ENCODE measurements at regions not wholly inside any gene's neighbourhood (a gene's known extent, or its start where the extent isn't known, plus 50 kb on each side); places are given as distances from the start of the nearest gene placed in this dataset.
A peak's percentile ranks its signal among the peaks of the same experiment; 100 is the strongest.

- TF ChIP-seq CTCF (IDR thresholded peaks at IDR 0.05) = peak; percentile 43 to 76 (median 60)
- TF ChIP-seq POLR2A (IDR thresholded peaks at IDR 0.05) = no peak
- Histone ChIP-seq H3K9me3 (no peaks in the 10 kb centered on the region), H3K36me3 (no peaks in the 10 kb centered on the region), H3K27me3 (peaks cover 0 to 40% (median 0%) of the 10 kb centered on the region in 4 donors), H3K4me3 (no peak overlapping the region), H3K27ac (no peak overlapping the region), H3K4me1 (peaks cover 0 to 22% (median 4%) of the 10 kb centered on the region in 3 donors)
- peak; percentile 1 for DNase-seq
- intact Hi-C loops (cut with DNase I) = no loop called here
- 30 to 31% methylated on average over 19 to 22 of the region's 26 CpGs for WGBS, 2 donors
Observed at GRCh38 chr10:6920072-6921019, 340.3 kb upstream of the PRKCQ start.

GRCh38 chr10:6919077-6919476 lies 339.0 kb upstream of the PRKCQ start:
- H3K27me3 ChIP-seq = peaks cover 0 to 52% (median 0%) of the 10 kb centered on the region in 4 donors
- no peak for DNase-seq
- TF ChIP-seq CTCF (IDR thresholded peaks at IDR 0.05) (no peak), POLR2A (IDR thresholded peaks at IDR 0.05) (no peak)
- no peaks in the 10 kb centered on the region for H3K9me3 ChIP-seq
- peaks cover 0 to 10% (median 0%) of the 10 kb centered on the region in 3 donors for H3K4me1 ChIP-seq
- no peak overlapping the region for H3K27ac ChIP-seq
- no peak overlapping the region for H3K4me3 ChIP-seq
- H3K36me3 ChIP-seq = no peaks in the 10 kb centered on the region
- 83 to 100% methylated on average over 2 of the region's 2 CpGs for WGBS, 2 donors
- intact Hi-C loops (cut with DNase I) = no loop called here

- Histone ChIP-seq H3K27ac (no peak overlapping the region), H3K4me3 (no peak overlapping the region), H3K27me3 (peaks cover 0 to 60% (median 0%) of the 10 kb centered on the region in 4 donors), H3K9me3 (no peaks in the 10 kb centered on the region), H3K4me1 (peaks cover 0 to 11% (median 0%) of the 10 kb centered on the region in 3 donors), H3K36me3 (no peaks in the 10 kb centered on the region)
- DNase-seq = peak; percentile 1
- intact Hi-C loops (cut with DNase I) = no loop called here
- TF ChIP-seq POLR2A (IDR thresholded peaks at IDR 0.05) (no peak), CTCF (IDR thresholded peaks at IDR 0.05) (peak in 4 of 6 experiments; percentile 14 to 44 (median 25))
- WGBS, 2 donors = 68 to 78% methylated on average over 6 of the region's 6 CpGs
Observed at GRCh38 chr10:6918305-6918704, 338.2 kb upstream of the PRKCQ start.

- DNase-seq = no peak
- Histone ChIP-seq H3K9me3 (no peaks in the 10 kb centered on the region), H3K27me3 (peaks cover 0 to 60% (median 0%) of the 10 kb centered on the region in 4 donors), H3K4me3 (no peak overlapping the region), H3K36me3 (no peaks in the 10 kb centered on the region), H3K4me1 (peaks cover 0 to 23% (median 7%) of the 10 kb centered on the region in 3 donors), H3K27ac (no peak overlapping the region)
- intact Hi-C loops (cut with DNase I) = no loop called here
- no peak for TF ChIP-seq CTCF (IDR thresholded peaks at IDR 0.05)
- no peak for TF ChIP-seq POLR2A (IDR thresholded peaks at IDR 0.05)
- 77 to 84% methylated on average over 6 of the region's 6 CpGs for WGBS, 2 donors
Observed at GRCh38 chr10:6917125-6917524, 337.0 kb upstream of the PRKCQ start.

GRCh38 chr10:6916601-6917000 lies 336.5 kb upstream of the PRKCQ start:
- intact Hi-C loops (cut with DNase I) = no loop called here
- no peaks in the 10 kb centered on the region for H3K36me3 ChIP-seq
- no peaks in the 10 kb centered on the region for H3K9me3 ChIP-seq
- no peak for TF ChIP-seq POLR2A (IDR thresholded peaks at IDR 0.05)
- TF ChIP-seq CTCF (IDR thresholded peaks at IDR 0.05) = no peak
- DNase-seq = no peak
- H3K27me3 ChIP-seq = peaks cover 0 to 60% (median 0%) of the 10 kb centered on the region in 4 donors
- H3K27ac ChIP-seq = no peak overlapping the region
- 85 to 86% methylated on average over 2 of the region's 2 CpGs for WGBS, 2 donors
- peaks cover 0 to 28% (median 7%) of the 10 kb centered on the region in 3 donors for H3K4me1 ChIP-seq
- H3K4me3 ChIP-seq = no peak overlapping the region

All from esophagus squamous epithelium (tissue), 5 donors.